CD14-positive monocyte (primary cell): ENCODE measurements at regions not wholly inside any gene's neighbourhood (a gene's known extent, or its start where the extent isn't known, plus 50 kb on each side); places are given as distances from the start of the nearest gene placed in this dataset.

Source experiments
- DNase-seq, 3 donors: peaks; one replicate each; pipeline ENCODE4 v3.0.0-alpha.2; 2011 to 2022
- H2AFZ ChIP-seq: 2 replicates; pipeline ENCODE4 v1.6.0; 2012; ENCODE audit warnings: mild to moderate bottlenecking, low read depth, low read length, inconsistent platforms; ENCODE audit not compliant: insufficient read depth, poor library complexity, severe bottlenecking
- H3K27ac ChIP-seq, 2 donors: 1 replicate in 1 of 2; 2 replicates in 1 of 2; pipeline ENCODE4 v1.5.1; 2012 to 2013; ENCODE audit warnings: low read length in 2 of 2, control low read depth in 1 of 2, inconsistent platforms in 1 of 2, low read depth in 1 of 2, mild to moderate bottlenecking in 1 of 2
- H3K27me3 ChIP-seq, 2 donors: one replicate each; pipeline versions ENCODE4 v1.6.0 to v1.6.1; 2011 to 2013; ENCODE audit warnings: low read length in 2 of 2; ENCODE audit not compliant: control insufficient read depth in 2 of 2, insufficient read depth in 2 of 2
- H3K36me3 ChIP-seq, 2 donors: replicated peaks in 1 of 2; 1 replicate in 1 of 2; 2 replicates in 1 of 2; pipeline versions ENCODE4 v1.5.1 to v1.6.1; 2012 to 2013; ENCODE audit warnings: low read length in 2 of 2, control low read depth in 1 of 2, inconsistent platforms in 1 of 2, mild to moderate bottlenecking in 1 of 2; ENCODE audit not compliant: insufficient read depth in 2 of 2, control insufficient read depth in 1 of 2
- H3K4me1 ChIP-seq, 2 donors: 1 replicate in 1 of 2; 2 replicates in 1 of 2; pipeline versions ENCODE4 v1.5.1 to v1.6.1; 2012 to 2013; ENCODE audit warnings: low read length in 2 of 2, control low read depth in 1 of 2, inconsistent platforms in 1 of 2, mild to moderate bottlenecking in 1 of 2, moderate library complexity in 1 of 2; ENCODE audit not compliant: insufficient read depth in 2 of 2, control insufficient read depth in 1 of 2
- H3K4me2 ChIP-seq: replicated peaks from 2 replicates; pipeline ENCODE3; 2012; ENCODE audit warnings: low read length, moderate library complexity, mild to moderate bottlenecking; ENCODE audit not compliant: poor library complexity, severe bottlenecking; ENCODE audit errors: extremely low read depth
- H3K4me3 ChIP-seq, 3 experiments: fragments of 200-600 bp in 1 of 3; sonication (generic) in 1 of 3; replicated peaks in 1 of 3; 1 replicate in 2 of 3; 2 replicates in 1 of 3; pipeline ENCODE4 v1.5.1; 2011 to 2013; ENCODE audit warnings: low read length in 3 of 3, mild to moderate bottlenecking in 3 of 3, control low read depth in 2 of 3, low read depth in 2 of 3, inconsistent platforms in 1 of 3, moderate library complexity in 1 of 3
- H3K79me2 ChIP-seq: 2 replicates; pipeline ENCODE4 v1.6.0; 2012; ENCODE audit warnings: mild to moderate bottlenecking, control low read depth, inconsistent platforms, low read length, moderate library complexity; ENCODE audit not compliant: insufficient read depth
- H3K9ac ChIP-seq: 2 replicates; pipeline ENCODE4 v1.6.0; 2017; ENCODE audit warnings: low read length, mild to moderate bottlenecking; ENCODE audit not compliant: insufficient read depth, poor library complexity, severe bottlenecking
- H3K9me3 ChIP-seq, 2 donors: replicated peaks in 1 of 2; 1 replicate in 1 of 2; 2 replicates in 1 of 2; pipeline versions ENCODE4 v1.5.1 to v1.6.1; 2012 to 2013; ENCODE audit warnings: low read length in 2 of 2, control low read depth in 1 of 2; ENCODE audit not compliant: control insufficient read depth in 1 of 2, insufficient read depth in 1 of 2
- H4K20me1 ChIP-seq: 2 replicates; pipeline ENCODE4 v1.6.0; 2012; ENCODE audit warnings: mild to moderate bottlenecking, low read length, control low read depth, moderate library complexity; ENCODE audit not compliant: insufficient read depth
- H3K27ac Mint-ChIP-seq, 7 donors: one replicate each; pipeline ENCODE4 v1.8.0; 2020; ENCODE audit warnings: mild to moderate bottlenecking in 7 of 7, mixed read lengths in 7 of 7, moderate library complexity in 6 of 7, inconsistent platforms in 2 of 7
- H3K27me3 Mint-ChIP-seq, 3 donors: one replicate each; pipeline ENCODE4 v1.8.0; 2021 to 2022; ENCODE audit warnings: low read depth in 3 of 3, mild to moderate bottlenecking in 3 of 3, mixed read lengths in 3 of 3, moderate library complexity in 3 of 3, inconsistent platforms in 1 of 3
- H3K36me3 Mint-ChIP-seq, 2 donors: one replicate each; pipeline ENCODE4 v1.8.0; 2020; ENCODE audit warnings: mixed read lengths in 2 of 2, inconsistent platforms in 1 of 2, mild to moderate bottlenecking in 1 of 2
- H3K4me1 Mint-ChIP-seq: one replicate; pipeline ENCODE4 v1.8.0; 2020; ENCODE audit warnings: mild to moderate bottlenecking, mixed read lengths
- H3K4me3 Mint-ChIP-seq, 2 donors: one replicate each; pipeline ENCODE4 v1.8.0; 2020; ENCODE audit warnings: mild to moderate bottlenecking in 2 of 2, mixed read lengths in 2 of 2, moderate library complexity in 1 of 2
- H3K9me3 Mint-ChIP-seq, 7 donors: one replicate each; pipeline ENCODE4 v1.8.0; 2020 to 2022; ENCODE audit warnings: mixed read lengths in 7 of 7, mild to moderate bottlenecking in 6 of 7, moderate library complexity in 6 of 7, inconsistent platforms in 2 of 7
- WGBS: methylation state at CpG from one replicate; pipeline ENCODE4 v1.1.5; 2013; ENCODE audit warnings: missing lambda C conversion rate; ENCODE audit not compliant: insufficient coverage; 5-methylcytosine and 5-hydroxymethylcytosine counted together
- intact Hi-C, 2 donors: fragments of 100-400 bp; cut with micrococcal nuclease; formaldehyde crosslinking; loops; one replicate each; pipeline versions ENCODE4 v1.15.0 to v1.15.1; 2023
- TF ChIP-seq, protein P1 (sequence below): fragments of 200-600 bp; IDR thresholded peaks from one replicate; pipeline ENCODE4 v1.8.0; 2022; ENCODE audit warnings: antibody characterized with exemption, mild to moderate bottlenecking

GRCh38 chr3:115226844-115227445, 79.9 kb upstream of the ZBTB20 start:
- H3K27ac Mint-ChIP-seq, result no peak overlapping the region
- Histone ChIP-seq H3K27ac (no peak overlapping the region), H3K4me2 (no peak overlapping the region), H4K20me1 (no peaks in the 10 kb centered on the region), H3K36me3 (no peaks in the 10 kb centered on the region), H3K4me1 (no peaks in the 10 kb centered on the region), H3K79me2 (no peaks in the 10 kb centered on the region), H2AFZ (no peak overlapping the region), H3K4me3 (no peak overlapping the region), H3K27me3 (peaks cover 0 to 4% of the 10 kb centered on the region in 2 donors), H3K9me3 (no peaks in the 10 kb centered on the region), H3K9ac (no peak overlapping the region)
- no peak for DNase-seq
- TF ChIP-seq, protein P1, sequence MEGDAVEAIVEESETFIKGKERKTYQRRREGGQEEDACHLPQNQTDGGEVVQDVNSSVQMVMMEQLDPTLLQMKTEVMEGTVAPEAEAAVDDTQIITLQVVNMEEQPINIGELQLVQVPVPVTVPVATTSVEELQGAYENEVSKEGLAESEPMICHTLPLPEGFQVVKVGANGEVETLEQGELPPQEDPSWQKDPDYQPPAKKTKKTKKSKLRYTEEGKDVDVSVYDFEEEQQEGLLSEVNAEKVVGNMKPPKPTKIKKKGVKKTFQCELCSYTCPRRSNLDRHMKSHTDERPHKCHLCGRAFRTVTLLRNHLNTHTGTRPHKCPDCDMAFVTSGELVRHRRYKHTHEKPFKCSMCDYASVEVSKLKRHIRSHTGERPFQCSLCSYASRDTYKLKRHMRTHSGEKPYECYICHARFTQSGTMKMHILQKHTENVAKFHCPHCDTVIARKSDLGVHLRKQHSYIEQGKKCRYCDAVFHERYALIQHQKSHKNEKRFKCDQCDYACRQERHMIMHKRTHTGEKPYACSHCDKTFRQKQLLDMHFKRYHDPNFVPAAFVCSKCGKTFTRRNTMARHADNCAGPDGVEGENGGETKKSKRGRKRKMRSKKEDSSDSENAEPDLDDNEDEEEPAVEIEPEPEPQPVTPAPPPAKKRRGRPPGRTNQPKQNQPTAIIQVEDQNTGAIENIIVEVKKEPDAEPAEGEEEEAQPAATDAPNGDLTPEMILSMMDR, result no peak
- intact Hi-C loops, result no loop called here
- peaks cover 0 to 8% (median 2%) of the 10 kb centered on the region in 3 donors for H3K27me3 Mint-ChIP-seq
- H3K9me3 Mint-ChIP-seq, result no peaks in the 10 kb centered on the region
- H3K36me3 Mint-ChIP-seq, result no peaks in the 10 kb centered on the region
- WGBS, result no CpG with 5 or more reads among the region's 1 CpG
- H3K4me1 Mint-ChIP-seq, result no peaks in the 10 kb centered on the region
- no peak overlapping the region for H3K4me3 Mint-ChIP-seq

GRCh38 chr3:115227461-115227860, 80.4 kb upstream of the ZBTB20 start:
- no peaks in the 10 kb centered on the region for H3K36me3 Mint-ChIP-seq
- H3K9me3 Mint-ChIP-seq, result no peaks in the 10 kb centered on the region
- no peak for DNase-seq
- TF ChIP-seq, protein P1, result no peak
- Histone ChIP-seq H3K79me2 (no peaks in the 10 kb centered on the region), H3K9ac (no peak overlapping the region), H3K27ac (no peak overlapping the region), H3K9me3 (no peaks in the 10 kb centered on the region), H2AFZ (no peak overlapping the region), H3K27me3 (peaks cover 0 to 4% of the 10 kb centered on the region in 2 donors), H3K4me1 (no peaks in the 10 kb centered on the region), H3K4me2 (no peak overlapping the region), H3K4me3 (no peak overlapping the region), H4K20me1 (no peaks in the 10 kb centered on the region), H3K36me3 (no peaks in the 10 kb centered on the region)
- intact Hi-C loops, result no loop called here
- H3K27me3 Mint-ChIP-seq, result peaks cover 0 to 8% (median 0%) of the 10 kb centered on the region in 3 donors
- no peaks in the 10 kb centered on the region for H3K4me1 Mint-ChIP-seq
- H3K27ac Mint-ChIP-seq, result no peak overlapping the region
- WGBS, result no CpG with 5 or more reads among the region's 1 CpG
- no peak overlapping the region for H3K4me3 Mint-ChIP-seq
